SK-N-SH (cell line): ENCODE measurements at regions not wholly inside any gene's neighbourhood (a gene's known extent, or its start where the extent isn't known, plus 50 kb on each side); places are given as distances from the start of the nearest gene placed in this dataset.

Experiments used
- CTCF ChIP-seq: fragments of 200-600 bp; sonication (generic); IDR thresholded peaks from 2 replicates; pipeline ENCODE4 v1.6.1; 2017; ENCODE audit warnings: antibody characterized with exemption, mild to moderate bottlenecking, moderate library complexity
- FOXJ3 ChIP-seq: sonication (generic); formaldehyde crosslinking; IDR thresholded peaks from 2 replicates; pipeline ENCODE4 v1.5.1; 2020; ENCODE audit warnings: mild to moderate bottlenecking, missing genetic modification reagents
- POLR2AphosphoS5 ChIP-seq: IDR thresholded peaks from 2 replicates; pipeline ENCODE4 v1.6.1; 2012; ENCODE audit warnings: low read depth, low read length
- RAD21 ChIP-seq: IDR thresholded peaks from 2 replicates; pipeline ENCODE4 v1.6.1; 2012; ENCODE audit warnings: mild to moderate bottlenecking, low read length
- SMC3 ChIP-seq: IDR thresholded peaks from 2 replicates; pipeline ENCODE4 v1.6.1; 2012; ENCODE audit warnings: low read depth, low read length, improper control_type of control experiment
- USF2 ChIP-seq: fragments of 150-350 bp; IDR thresholded peaks from 2 replicates; pipeline ENCODE4 v1.6.1; 2017; ENCODE audit warnings: antibody characterized with exemption, low read length, low read depth, borderline replicate concordance
- YY1 ChIP-seq: IDR thresholded peaks from 2 replicates; pipeline ENCODE4 v1.4.0; 2012; ENCODE audit warnings: low read depth, mild to moderate bottlenecking

- TF ChIP-seq USF2 = no peak
- TF ChIP-seq CTCF = no peak
- no peak for TF ChIP-seq FOXJ3 (CRISPR knock-in tag)
- TF ChIP-seq SMC3 = no peak
- no peak for TF ChIP-seq POLR2AphosphoS5
- no peak for TF ChIP-seq YY1
- TF ChIP-seq RAD21 = no peak
Observed at GRCh38 chr2:48228345-48228684, 86.2 kb upstream of the FOXN2 start.
